Upper lobe of right lung (tissue), 1 donor: ENCODE measurements at regions not wholly inside any gene's neighbourhood (a gene's known extent, or its start where the extent isn't known, plus 50 kb on each side); places are given as distances from the start of the nearest gene placed in this dataset.

Source experiments
- ATAC-seq: fragments of 200-7000 bp; cut with Tn5 transposase; one replicate; pipeline ENCODE4 v1.9.1; 2020; ENCODE audit warnings: mild to moderate bottlenecking, moderate library complexity
- DNase-seq: peaks from one replicate; pipeline ENCODE4 v3.0.0-alpha.2; 2020
- H3K27ac ChIP-seq: fragments of 200-600 bp; one replicate; pipeline ENCODE4 v1.8.0; 2022
- H3K27me3 ChIP-seq: fragments of 200-600 bp; one replicate; pipeline ENCODE4 v1.8.0; 2022; ENCODE audit warnings: mild to moderate bottlenecking
- H3K36me3 ChIP-seq: fragments of 200-600 bp; one replicate; pipeline ENCODE4 v1.8.0; 2022
- H3K4me1 ChIP-seq: fragments of 200-600 bp; one replicate; pipeline ENCODE4 v1.8.0; 2022
- H3K4me3 ChIP-seq: fragments of 200-600 bp; one replicate; pipeline ENCODE4 v1.8.0; 2022; ENCODE audit warnings: mild to moderate bottlenecking
- H3K9me3 ChIP-seq: fragments of 200-600 bp; one replicate; pipeline ENCODE4 v1.8.0; 2022
- CTCF ChIP-seq: fragments of 200-600 bp; IDR thresholded peaks from one replicate; pipeline ENCODE4 v1.8.0; 2022; ENCODE audit warnings: antibody characterized with exemption
- intact Hi-C: fragments of 100-400 bp; cut with DNase I; formaldehyde crosslinking; loops from one replicate; pipeline ENCODE4 v1.11.0; 2022
- donor health status: DM: no; HTN: yes; CAD: no; lungs with severe emphysema.

DNA sequence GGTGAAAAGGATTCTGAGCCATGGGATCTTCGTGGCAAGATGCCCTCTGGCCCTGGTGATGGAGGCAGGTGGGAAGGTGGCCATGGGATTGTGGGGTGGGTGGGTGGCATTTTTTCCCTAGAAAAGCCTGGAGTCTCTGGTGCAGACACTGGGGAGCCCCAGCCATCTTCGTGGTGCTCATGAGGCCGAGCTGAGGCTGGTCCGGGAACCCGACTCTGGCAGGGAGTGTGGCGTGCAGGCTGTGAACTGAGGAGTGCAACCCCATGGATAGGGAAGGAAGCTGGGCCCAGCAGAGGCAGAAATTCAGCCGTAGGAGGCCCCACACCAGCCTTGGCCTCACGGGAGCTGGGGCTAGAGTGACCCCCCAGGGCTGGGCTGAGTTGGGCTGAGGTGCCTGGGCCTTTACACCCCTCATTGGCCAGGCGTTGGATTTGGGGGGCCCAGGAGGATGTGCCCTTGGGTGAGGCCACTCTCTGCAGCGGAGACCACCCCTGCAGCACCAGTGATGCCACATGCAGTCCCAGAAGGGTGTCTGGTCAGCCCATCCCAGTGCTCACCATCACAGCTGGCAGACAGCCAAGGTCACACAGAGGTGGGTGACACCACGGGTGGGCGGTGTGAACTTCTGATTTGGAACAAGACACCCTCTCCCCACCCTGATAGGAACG lies 115.6 kb upstream of the HDAC4 start:
- Histone ChIP-seq H3K27me3 (no peaks in the 10 kb centered on the region), H3K9me3 (no peaks in the 10 kb centered on the region), H3K4me3 (no peak overlapping the region), H3K4me1 (no peaks in the 10 kb centered on the region), H3K36me3 (no peaks in the 10 kb centered on the region), H3K27ac (no peak overlapping the region)
- intact Hi-C loops: no loop called here
- DNase-seq: no peak
- TF ChIP-seq CTCF: no peak
- ATAC-seq: no peak

DNA sequence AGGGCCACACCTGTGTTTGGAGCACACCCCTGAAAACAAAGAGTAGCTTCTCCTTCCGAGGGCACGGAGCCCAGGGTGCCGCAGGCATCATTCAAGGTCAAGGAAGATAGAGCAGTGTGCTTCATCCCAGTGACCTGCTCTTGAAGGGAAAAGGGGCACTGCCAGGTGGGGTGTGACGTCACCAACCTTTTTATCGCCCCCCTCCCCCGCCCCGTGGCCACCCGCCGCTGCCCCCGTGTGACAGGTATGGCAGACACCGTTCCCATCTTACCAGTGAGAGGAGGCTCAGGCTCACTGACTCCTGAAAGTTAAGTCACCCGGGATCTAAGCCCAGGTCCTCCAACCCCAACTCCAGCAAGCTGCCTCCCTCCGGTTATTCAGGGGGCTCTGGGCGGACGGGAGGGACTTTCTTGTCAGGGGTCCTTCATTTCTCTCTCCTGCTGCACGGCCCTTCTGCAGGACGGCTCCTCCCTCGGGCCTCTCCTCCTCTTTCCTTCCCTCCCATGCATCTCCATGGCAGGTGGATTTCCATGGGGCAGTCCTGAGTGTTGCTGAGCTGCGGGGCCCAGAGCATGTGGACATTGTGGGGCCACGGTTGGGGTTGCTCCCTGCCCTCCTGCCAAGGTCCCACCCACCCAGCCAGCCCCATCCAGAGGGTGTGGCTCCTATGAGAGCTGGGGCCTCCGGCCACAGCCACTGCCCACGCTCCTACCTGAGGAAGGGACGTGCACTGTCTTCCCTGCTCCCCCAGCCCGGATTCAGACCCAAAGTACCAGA lies 114.1 kb upstream of the HDAC4 start:
- H3K4me1 ChIP-seq: no peaks in the 10 kb centered on the region
- H3K27ac ChIP-seq: no peak overlapping the region
- intact Hi-C loops: no loop called here
- no peaks in the 10 kb centered on the region for H3K9me3 ChIP-seq
- H3K36me3 ChIP-seq: no peaks in the 10 kb centered on the region
- no peak for DNase-seq
- no peak for TF ChIP-seq CTCF
- no peak for ATAC-seq
- H3K4me3 ChIP-seq: no peak overlapping the region
- no peaks in the 10 kb centered on the region for H3K27me3 ChIP-seq

- DNase-seq (no peak), ATAC-seq (no peak)
- Histone ChIP-seq H3K4me1 (no peaks in the 10 kb centered on the region), H3K27ac (no peak overlapping the region), H3K9me3 (no peaks in the 10 kb centered on the region), H3K36me3 (no peaks in the 10 kb centered on the region), H3K4me3 (no peak overlapping the region), H3K27me3 (no peaks in the 10 kb centered on the region)
- TF ChIP-seq CTCF: no peak
- intact Hi-C loops: no loop called here
Measured at GRCh38 chr2:239512054-239512453, 111.2 kb upstream of the HDAC4 start.

DNA sequence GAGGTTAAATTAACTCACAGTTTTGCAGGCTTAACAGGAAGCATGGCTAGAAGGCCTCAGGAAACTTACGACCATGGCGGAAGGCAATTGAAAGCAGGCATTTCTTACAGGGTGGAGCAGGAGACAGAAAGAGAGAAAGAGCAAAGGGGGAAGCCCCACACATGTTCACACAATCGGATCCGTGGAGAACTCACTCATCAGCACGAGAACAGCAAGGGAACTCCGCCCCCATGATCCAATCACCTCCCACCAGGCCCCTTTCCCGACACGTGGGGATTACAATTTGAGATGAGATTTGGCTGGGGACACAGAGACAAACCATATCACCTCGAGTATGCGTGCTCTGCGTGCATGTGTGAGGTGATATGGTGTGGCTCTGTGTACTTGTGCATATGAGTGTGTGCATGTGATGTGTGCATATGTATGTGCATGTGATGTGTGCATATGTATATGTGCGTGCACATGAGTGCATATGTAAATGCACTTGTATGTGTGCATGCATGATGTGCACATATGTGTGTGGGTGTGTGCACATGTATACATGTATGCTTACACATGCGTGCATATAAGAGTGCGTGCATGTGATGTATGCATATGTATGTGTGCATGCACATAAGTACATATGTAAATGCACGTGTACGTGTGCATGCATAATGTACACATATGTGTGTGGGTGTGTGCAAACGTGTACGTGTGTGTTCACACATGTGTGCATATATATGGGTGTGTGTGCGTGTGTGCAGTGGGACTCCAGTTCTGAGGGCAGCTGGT lies 108.7 kb upstream of the HDAC4 start:
- ATAC-seq: no peak
- Histone ChIP-seq H3K27ac (no peak overlapping the region), H3K9me3 (no peaks in the 10 kb centered on the region), H3K4me1 (no peaks in the 10 kb centered on the region), H3K27me3 (no peaks in the 10 kb centered on the region), H3K4me3 (no peak overlapping the region), H3K36me3 (no peaks in the 10 kb centered on the region)
- intact Hi-C loops: no loop called here
- TF ChIP-seq CTCF: no peak
- DNase-seq: no peak

GRCh38 chr2:239508261-239508660 lies 107.4 kb upstream of the HDAC4 start:
- no peaks in the 10 kb centered on the region for H3K9me3 ChIP-seq
- H3K27me3 ChIP-seq: no peaks in the 10 kb centered on the region
- no peak for TF ChIP-seq CTCF
- intact Hi-C loops: no loop called here
- DNase-seq (no peak), ATAC-seq (no peak)
- H3K4me1 ChIP-seq: no peaks in the 10 kb centered on the region
- H3K36me3 ChIP-seq: no peaks in the 10 kb centered on the region
- no peak overlapping the region for H3K4me3 ChIP-seq
- H3K27ac ChIP-seq: no peak overlapping the region
